C1 segment of cervical spinal cord (tissue), 14 donors: ENCODE measurements at regions not wholly inside any gene's neighbourhood (a gene's known extent, or its start where the extent isn't known, plus 50 kb on each side); places are given as distances from the start of the nearest gene placed in this dataset.
"Not testable (repeated sequence)": the region's sequence is repeated elsewhere in the genome, so short reads cannot be mapped to it uniquely, and the experiment has no call there.

ENCODE experiments used
- DNase-seq, 14 donors: peaks; one replicate each; lab custom pipeline; 2025; lab: John Stamatoyannopoulos, UW

DNA sequence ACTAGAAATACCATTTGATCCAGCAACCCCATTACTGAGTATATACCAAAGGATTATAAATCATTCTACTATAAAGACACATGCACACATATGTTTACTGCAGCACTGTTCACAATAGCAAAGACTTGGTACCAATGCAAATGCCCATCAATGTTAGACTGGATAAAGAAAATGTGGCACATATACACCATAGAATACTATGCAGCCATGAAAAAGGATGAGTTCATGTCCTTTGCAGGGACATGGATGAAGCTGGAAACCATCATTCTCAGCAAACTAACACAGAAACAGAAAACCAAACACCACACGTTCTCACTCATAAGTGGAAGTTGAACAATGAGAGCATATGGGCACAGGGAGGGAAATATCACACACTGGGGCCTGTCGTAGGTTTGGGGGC, 106.0 kb downstream of the SPATA18 start:
- not testable (repeated sequence) for DNase-seq

DNA sequence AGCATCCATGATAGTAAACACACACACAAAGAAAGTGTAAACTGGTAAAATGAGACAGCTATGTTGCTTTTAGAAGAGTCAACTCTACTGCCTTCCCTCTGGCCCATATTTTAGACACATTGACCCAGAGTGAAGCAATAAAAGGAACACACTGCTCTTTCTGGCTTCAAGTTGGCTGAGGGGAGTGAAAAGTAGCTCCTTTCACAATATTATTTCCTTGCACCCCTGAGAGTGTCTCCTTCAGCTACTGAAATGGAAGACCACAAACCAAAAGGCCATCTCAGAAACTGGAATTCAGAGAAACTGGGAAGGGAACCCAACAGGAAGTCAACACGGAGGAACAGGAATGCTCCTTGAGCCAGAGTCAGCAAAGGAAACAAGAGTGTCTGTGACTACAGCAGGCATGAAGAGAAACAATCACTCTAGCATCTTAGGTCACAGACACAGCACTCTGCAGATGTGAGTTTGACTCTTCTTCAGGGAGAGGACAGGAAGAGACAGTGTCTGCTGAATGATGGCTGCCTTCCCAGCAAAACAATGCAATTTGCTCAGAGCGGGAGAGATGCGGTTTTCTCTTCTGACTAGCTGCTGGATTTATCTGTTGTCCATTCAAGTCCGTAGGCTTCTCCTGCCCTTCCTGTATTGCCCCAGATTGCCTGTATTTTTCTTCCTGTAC, 106.7 kb downstream of the SPATA18 start:
- no peak for DNase-seq

DNA sequence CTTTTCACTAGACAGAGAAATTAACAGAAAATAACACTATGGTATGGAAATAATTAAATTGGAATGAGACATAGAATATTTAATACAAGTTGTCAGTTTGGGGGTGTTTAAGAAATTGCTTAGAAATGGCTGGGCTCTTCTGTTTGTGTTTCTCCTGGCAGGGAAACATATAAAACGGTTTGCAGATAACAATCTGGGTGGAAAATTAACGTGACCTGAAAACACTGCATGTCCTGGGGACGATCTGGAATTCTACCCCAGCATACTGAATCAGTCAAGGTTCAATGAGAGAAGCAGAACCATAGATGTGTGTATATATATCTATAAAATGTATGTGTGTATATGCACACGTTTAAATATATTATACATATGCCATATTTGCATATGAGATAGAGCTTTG, 109.8 kb downstream of the SPATA18 start:
- no peak for DNase-seq

DNA sequence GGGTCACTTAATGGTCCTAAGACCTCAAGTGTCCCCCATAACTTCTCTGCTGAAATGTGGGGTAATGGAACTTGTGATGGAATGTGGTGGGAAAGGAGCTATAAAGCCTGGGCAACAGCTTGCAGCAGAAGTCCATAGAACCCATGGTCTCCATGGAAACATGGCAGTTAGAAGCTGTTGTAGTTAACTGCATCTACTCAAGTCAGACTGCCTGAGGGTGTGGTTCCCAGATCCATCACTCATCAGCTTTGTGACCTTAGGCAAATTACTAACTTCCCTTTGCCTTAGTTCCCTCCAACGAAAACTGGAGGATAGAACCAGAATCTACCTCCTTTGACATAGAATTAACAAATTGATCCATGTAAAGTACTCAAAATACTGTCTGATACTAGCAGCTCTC, 113.0 kb downstream of the SPATA18 start:
- DNase-seq = no peak

DNA sequence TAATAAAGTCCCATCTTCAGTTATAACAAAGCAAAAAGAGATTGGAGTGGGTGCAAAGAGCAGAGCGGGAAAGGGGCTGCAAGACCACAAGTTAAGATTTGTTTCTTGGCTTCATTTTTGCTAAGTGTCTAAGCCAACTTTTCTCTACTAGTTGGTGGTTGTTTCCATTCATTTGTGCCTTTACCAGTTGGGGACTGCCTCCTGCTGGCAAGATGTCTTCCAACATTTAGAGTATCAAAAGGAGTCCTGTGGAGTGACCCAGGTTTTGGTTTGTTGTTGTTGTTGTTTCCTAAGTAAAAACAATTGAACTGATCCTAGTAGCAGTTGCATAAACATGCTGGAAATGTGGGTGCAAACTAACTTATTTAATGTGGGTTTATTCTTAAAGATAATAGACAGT, 121.1 kb downstream of the SPATA18 start:
- DNase-seq = no peak

DNA sequence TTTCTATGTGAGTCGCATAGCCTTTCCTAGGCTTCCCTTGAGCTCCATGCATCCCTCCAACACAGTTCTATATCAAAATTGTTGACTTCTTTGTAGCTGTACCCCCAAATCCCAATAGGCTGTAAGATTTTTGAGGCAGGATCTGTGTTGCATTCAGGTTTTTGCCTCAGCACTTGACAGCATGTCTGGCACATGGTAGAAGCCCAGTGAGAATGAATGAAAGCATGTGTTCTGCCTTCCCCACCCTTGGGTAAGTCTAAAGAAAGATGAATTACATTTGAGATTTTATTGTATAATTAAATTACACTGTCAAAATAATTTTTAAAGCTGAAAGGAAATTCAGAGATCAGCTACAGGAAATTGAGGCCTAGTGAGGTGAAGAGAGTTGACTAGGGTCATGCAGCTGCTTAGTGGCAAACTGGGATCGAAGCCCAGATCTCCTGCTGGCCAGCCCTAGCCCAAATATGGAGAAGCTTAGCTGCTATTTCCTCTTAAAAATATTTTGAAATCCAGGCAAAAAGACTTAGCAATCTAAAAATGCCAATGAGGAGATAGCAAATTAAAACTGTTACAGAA, 122.5 kb downstream of the SPATA18 start:
- DNase-seq = no peak

DNA sequence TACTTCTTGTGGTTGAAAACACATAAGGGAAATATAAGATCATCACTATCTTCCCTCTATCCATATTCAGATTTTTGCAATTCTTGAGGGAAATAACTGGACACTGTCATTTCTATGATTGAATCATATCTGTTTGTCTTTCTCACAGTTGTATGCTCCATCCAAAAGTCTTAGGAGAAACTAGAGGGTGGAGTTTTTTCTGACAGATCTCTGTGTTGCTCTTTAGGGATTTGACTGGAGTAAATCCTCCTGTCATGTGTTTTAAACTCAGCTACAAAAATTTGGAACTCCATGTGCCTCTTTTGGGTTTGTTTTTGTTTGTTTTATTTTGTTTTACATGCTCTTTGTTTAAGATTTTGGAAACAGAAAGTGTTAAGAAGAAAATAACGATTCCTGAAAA, 136.5 kb downstream of the SPATA18 start:
- no peak for DNase-seq

DNA sequence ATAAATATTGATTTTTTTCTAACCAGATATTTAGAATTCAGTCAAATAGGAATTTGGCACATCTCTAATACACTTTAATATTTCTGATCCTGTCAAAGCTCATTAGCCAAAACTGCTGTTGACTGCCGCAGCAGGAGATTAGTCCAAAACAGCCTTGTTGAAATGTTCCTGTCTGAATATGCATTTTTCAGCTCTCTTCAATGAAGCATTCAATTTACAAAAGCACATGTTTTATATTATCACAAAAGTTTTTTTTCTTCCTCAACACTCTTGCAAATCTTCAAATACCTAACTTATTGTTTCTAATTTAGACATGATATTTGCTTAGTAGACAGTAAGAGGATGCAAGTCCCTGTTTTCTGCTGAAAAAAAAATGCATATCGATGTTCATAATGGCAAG, 140.9 kb downstream of the SPATA18 start:
- no peak for DNase-seq

DNA sequence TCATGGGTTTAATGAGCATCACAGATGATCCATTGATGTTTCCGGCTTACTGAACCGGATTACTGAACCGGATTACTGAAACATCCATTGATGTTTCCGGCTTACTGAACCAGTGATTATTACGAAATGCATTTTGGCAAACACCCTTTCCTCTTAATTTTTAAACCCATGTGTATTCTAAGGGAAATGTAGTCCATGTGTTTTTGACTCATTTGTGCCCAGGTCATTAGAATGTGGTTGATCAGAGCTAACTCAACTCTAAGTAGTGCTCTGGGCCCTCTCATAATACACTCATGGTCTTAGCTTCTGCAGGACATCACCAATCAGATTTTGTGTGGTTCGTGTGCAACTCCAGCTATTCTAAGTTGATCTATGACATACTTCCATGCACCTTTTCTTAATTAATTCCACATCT, 141.6 kb downstream of the SPATA18 start:
- no peak for DNase-seq

DNA sequence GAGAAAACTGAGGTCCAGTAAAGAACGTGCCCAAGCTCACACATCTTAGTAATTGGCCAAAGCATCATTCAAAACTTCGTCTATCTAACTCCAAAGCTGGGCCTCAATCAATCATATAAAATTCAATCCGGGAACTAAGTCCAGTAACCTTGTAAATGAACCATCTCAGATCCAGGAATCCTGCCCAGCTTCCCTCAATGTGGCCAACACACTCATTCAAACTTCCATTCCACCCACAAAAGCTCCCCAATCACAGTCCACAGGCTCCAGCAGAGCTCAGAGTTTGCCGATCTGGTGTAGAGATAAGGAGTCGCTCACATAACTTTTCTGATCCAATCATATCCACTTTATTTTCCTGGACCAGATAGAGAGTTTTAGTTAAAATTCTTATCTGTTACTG, 144.8 kb downstream of the SPATA18 start:
- no peak for DNase-seq

DNA sequence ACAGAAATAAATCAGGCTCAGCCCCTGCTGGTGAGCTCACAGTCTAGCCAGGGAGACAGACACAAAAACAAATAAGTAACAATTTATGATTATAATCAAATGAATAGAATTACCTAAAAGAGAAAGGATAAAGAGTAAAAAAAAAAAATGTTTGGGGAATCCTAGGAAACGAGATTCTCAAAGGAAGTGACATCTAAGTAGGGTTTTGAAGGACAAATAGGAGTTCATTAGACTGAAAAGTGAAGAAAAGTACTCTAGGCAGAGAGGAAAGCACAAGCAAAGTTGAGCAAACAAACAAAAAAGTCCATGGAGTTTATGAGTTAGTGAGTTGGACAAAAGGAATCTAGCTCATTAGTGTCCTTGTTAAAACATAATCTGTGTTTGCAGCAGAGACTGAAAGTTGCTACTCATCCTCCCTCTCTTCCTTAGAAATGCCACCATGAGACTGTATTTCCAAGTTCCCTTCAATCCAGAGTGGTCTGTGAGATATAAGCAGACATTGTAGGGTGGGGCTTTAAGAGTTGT, 145.6 kb downstream of the SPATA18 start:
- DNase-seq = no peak

DNA sequence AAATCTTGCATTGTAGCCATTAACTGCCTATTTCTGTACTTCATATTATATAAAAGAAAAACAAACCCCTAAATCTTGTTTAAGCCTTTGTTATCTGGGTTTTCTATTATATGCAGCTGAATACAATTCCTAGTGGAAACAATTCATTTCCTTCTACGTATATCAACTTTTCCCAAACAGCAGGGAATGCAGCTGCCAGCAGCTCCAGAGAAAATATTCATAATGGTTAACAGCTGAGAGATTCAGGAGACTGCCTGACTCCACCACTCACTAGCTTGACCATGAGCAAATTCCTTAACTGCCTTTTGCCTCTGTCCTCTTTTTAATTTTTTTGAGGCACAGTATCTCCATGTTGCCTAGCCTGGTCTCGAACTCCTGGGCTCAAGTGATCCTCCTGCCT, 146.2 kb downstream of the SPATA18 start:
- no peak for DNase-seq

DNA sequence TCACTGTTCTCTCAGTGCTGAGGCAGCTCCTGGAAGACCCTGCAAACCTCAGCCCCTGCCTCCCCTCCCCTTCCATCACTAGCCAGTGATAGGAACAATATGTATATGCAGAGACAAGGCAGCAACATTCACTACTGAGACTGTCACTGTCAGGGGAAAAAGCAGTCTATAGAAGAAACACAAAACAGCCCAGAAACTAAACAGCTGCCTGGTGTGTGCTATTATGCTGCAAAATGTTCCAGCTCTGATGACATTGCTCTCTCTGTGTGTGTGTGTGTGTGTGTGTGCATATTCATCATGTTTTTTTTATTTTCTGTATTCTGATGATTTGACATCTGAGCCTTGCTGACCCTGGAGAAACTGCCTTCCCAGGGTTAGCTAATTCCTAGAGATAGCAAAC, 147.2 kb downstream of the SPATA18 start:
- DNase-seq = no peak

DNA sequence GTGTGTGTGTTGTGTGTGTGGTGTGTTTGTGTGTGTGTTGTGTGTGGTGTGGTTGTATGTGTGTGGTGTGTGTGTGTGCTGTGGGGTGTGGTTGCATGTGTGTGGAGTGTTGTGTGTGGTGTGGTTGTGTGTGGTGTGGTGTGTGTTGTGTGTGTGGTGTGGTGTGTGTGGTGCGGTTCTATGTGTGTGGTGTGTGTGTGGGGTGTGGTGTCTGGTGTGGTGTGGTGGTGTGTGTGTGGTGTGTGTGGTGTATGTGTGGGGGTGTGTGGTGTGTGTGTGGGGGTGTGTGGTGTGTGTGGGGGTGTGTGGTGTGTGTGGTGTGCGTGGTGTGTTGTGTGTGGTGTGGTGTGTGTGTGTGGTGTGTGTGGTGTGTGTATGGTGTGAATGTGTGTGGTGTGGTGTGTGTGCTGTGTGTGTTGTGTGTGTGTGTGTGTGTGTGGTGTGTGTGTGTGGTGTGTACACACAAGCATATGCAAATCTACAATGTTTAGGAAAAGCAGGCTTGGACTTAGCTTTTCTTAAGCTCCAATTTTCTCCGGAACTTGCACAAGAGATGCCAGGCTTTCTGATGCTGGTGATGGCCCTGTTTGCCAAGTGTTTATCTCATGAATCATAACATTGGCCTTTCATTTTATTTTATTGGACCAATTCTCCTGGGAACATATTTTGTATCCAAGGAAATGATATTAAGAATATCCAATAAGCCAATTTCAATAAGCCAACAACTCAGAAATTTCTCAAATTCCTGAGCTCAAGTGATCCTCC, 148.7 kb downstream of the SPATA18 start:
- DNase-seq = no peak

DNA sequence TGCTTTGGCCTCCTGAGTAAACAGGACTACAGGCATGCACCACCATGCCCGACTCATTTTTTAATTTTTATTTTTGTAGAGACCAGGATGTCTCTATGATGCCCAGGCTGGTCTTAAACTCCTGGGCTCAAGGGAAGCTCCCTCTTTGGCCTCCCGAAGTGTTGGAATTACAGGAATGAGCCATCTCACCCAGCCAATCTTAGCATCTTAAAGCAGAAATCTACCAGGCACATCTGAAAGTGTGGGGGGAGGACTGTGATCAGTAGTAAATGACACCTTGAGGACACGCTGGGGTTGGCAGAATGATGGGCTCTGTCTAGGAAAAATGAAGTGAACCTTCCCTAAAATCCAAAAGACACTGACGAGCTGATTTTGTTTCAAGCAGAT, 149.2 kb downstream of the SPATA18 start:
- no peak for DNase-seq

DNA sequence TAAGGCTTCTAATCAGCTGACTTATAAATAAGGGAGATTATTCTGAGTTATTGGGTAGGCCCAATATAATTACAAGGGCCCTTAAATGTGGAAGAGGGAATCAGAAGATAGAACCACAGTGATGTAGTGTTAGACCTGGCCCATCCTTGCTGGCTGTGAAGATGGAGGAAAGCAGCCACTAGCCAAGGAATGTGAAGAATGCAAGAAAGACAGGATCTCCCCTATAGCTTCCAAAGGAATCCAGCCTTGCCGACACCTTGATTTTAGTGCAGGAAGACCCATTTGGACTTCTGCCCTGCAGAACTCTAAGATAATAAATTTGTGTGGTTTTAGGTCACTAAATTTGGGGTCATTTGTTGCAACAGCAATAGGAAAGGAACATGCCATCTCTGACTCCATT, 150.6 kb downstream of the SPATA18 start:
- no peak for DNase-seq

DNA sequence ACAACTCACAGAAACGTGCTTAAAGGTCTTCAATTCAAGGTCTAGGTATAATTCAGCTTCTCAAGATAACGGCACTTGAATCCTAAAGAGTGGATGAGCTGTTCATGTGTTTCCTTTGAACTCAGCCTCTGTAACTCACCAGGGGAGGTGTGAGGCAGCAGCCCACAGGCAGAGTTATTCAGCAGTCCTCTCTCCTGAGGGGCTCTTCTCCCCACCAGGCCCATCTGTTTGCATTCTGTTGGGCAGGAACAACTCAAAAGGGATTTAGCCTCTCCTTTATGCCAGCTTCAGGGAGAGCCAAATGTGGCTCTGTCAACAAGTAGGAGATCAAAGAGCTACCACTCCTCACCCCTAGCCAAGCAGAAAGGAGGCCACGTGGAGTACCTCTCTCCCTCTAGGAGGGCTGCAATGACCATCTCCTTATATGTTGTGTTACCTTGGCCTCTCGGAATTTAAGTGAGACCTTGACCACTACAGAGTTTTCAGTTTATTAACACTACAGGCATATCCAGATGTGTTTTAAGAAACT, 151.2 kb downstream of the SPATA18 start:
- DNase-seq = no peak

DNA sequence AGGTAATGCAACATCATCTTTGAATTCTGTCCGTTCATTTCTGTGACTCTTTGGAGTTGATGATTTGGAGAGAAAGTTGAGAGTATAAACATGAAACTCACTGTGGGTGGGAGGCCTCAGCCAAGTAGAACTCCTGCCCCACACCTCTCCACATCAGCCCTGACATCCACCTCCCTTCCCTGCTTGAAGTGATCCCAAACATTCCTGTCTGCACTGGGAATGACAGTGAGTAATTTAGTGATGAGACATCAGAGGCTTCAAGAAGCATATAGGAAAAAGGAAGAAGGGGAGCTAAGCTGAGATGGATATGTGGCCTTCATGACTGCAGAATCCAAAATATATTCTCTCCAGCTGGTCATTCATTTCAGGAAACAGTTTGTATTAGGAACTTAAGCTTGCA, 151.8 kb downstream of the SPATA18 start:
- no peak for DNase-seq

DNA sequence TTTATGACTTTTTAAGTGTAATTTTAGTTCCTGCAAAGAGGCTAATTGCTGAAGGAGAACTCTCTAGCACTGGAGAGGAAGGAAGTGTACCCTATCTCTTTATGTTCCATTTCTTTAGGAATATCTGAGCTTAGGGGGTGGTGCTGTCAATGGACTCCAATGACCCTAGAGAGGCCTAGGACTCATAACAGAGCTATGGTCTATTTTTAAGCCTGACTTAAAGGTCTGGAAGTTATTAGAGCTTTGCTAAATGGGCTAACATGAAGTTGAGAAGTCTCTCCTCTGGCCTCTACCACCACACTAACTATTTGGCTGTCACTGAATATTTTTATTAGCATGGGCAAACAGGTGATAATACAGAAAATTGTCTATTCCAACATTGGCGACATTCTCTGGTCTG, 152.2 kb downstream of the SPATA18 start:
- no peak for DNase-seq

DNA sequence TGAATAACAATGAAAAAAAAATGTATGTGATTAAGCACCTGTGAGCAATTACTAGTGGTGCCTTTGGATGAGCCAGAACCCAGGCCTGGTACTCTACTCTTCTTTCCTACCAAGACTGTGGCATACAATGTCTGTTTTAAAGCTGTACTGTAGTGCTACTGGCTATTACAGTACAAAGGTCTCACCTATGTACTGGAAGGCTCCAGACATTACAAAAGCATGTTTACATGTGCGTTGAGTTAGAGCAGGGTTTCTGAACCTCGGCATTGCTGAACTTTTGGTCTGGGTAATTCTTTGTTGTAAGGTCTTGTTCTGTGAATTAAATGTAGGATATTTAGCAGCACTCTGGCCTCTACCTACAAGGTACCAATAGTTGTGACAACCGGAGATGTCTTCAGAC, 153.8 kb downstream of the SPATA18 start:
- DNase-seq = no peak

DNA sequence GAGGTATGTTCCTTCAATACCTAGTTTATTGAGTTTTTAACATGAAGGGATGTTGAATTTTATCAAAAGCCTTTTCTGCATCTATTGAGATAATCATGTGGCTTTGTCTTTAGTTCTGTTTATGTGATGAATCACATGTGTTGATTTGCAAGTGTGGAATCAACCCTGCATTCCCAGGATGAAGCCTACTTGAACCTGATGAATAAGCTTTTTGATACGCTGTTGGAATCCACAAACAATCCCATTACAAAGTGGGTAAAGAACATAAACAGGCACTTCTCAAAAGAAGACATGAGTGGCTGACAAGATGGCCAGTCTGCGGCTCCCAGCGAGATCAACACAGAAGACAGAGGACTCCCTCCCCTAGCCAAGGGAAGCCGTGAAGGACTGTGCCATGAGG, 156.0 kb downstream of the SPATA18 start:
- DNase-seq = not testable (repeated sequence)

DNA sequence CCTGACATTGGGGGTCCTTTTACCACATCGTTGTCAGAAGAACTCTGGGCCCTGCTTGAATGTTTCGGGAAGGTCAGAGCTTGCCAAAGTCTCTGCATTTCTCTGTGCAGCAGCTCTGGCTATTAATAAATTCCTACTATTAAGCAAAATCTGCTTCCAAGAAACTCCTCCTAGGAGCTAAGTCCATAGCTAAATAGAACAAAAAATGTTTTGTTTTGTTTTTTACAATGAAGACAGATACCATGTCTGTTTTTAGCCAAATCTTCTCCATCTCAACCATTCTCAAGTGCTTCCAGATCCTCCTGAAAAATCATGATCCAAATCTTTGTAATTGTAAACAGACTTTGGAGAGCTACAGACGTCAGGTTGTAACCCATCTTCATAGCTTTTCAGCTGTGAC, 161.6 kb downstream of the SPATA18 start:
- no peak for DNase-seq

DNA sequence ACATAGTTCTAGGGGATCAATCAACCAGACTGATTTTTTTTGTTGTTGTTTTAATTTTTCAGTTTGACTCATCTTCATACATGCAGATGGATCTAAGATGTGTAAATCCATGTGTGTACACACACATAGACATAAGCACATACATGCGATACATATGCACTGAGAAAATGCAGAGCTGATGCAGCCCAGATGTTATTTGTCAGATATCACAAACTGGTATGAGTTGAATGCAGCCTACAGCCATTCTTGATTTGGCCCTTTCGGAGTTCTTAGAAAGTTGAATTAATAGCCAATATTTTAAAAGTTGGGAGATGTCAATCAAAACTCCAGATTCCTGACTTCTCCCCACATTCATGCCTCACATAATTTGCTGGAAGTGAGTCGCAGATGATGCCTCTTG, 180.4 kb downstream of the SPATA18 start:
- no peak for DNase-seq
